Left renal pelvis (tissue), 4 donors: ENCODE measurements at regions not wholly inside any gene's neighbourhood (a gene's known extent, or its start where the extent isn't known, plus 50 kb on each side); places are given as distances from the start of the nearest gene placed in this dataset.

ENCODE experiments used
- DNase-seq, 4 donors: peaks; one replicate each; pipeline ENCODE4 v3.0.0-alpha.2; 2013; ENCODE audit warnings: low read depth in 4 of 4, low spot score in 3 of 4

- no peak for DNase-seq
These were observed 76.1 kb downstream of the NCOR2 start for GRCh38 chr12:124491310-124491709.

- no peak for DNase-seq
These were observed 76.7 kb downstream of the NCOR2 start for GRCh38 chr12:124490584-124491305.

GRCh38 chr12:124489915-124490583 is 77.4 kb downstream of the NCOR2 start:
- DNase-seq = no peak

- no peak for DNase-seq
These were observed 78.2 kb downstream of the NCOR2 start for GRCh38 chr12:124489220-124489619.

GRCh38 chr12:124488520-124488919 is 78.9 kb downstream of the NCOR2 start:
- no peak for DNase-seq

- DNase-seq = no peak
These were observed 79.6 kb downstream of the NCOR2 start for GRCh38 chr12:124487834-124488165.

GRCh38 chr12:124487066-124487833 is 80.2 kb downstream of the NCOR2 start:
- DNase-seq = no peak

- DNase-seq = no peak
These were observed 81.0 kb downstream of the NCOR2 start for GRCh38 chr12:124486346-124486963.

GRCh38 chr12:124485371-124485770 is 82.0 kb downstream of the NCOR2 start:
- no peak for DNase-seq

- DNase-seq = no peak
These were observed 82.9 kb downstream of the NCOR2 start for GRCh38 chr12:124484526-124484953.

GRCh38 chr12:124484067-124484466 is 83.3 kb downstream of the NCOR2 start:
- no peak for DNase-seq

GRCh38 chr12:124482901-124483799 is 84.3 kb downstream of the NCOR2 start:
- DNase-seq = no peak

- DNase-seq = no peak
These were observed 84.9 kb downstream of the NCOR2 start for GRCh38 chr12:124482567-124482893.

- DNase-seq = no peak
These were observed 85.4 kb downstream of the NCOR2 start for GRCh38 chr12:124481772-124482566.

GRCh38 chr12:124481257-124481750 is 86.1 kb downstream of the NCOR2 start:
- no peak for DNase-seq

GRCh38 chr12:124480469-124481256 is 86.7 kb downstream of the NCOR2 start:
- peak in 2 of 4 donors; percentile 63 to 64 for DNase-seq

GRCh38 chr12:124479680-124480468 is 87.5 kb downstream of the NCOR2 start:
- DNase-seq = no peak
